ENCODE measurements at regions not wholly inside any gene's neighbourhood (a gene's known extent, or its start where the extent isn't known, plus 50 kb on each side); places are given as distances from the start of the nearest gene placed in this dataset.

GRCh38 chr11:50246699-50247098, 214.0 kb downstream of the OR4C45 start:
- TF ChIP-seq CTCF (IDR thresholded peaks at IDR 0.05), result no peak
- no peak for TF ChIP-seq EP300 (IDR thresholded peaks at IDR 0.05; ENCODE audit: low read depth)
- no peak for TF ChIP-seq POLR2AphosphoS5 (IDR thresholded peaks at IDR 0.05)

Measured in transverse colon (tissue), 4 donors.